Heart left ventricle (tissue), 16 donors: ENCODE measurements at regions not wholly inside any gene's neighbourhood (a gene's known extent, or its start where the extent isn't known, plus 50 kb on each side); places are given as distances from the start of the nearest gene placed in this dataset.

Experiments
- ATAC-seq, 4 donors: fragments of 200-7000 bp; cut with Tn5 transposase; one replicate each; pipeline ENCODE4 v1.9.1; 2020 to 2022; ENCODE audit warnings: moderate library complexity in 4 of 4, mild to moderate bottlenecking in 3 of 4, moderate number of reproducible peaks in 1 of 4
- DNase-seq, 5 donors: peaks; one replicate each; pipeline ENCODE4 v3.0.0-alpha.2; 2020
- H3K27ac ChIP-seq, 12 donors: fragments of 200-600 bp; sonication (generic) in 4 of 12; one replicate each; pipeline versions ENCODE4 v1.5.0 to v1.8.0; 2016 to 2022; ENCODE audit warnings: mild to moderate bottlenecking in 2 of 12
- H3K27me3 ChIP-seq, 9 donors: fragments of 200-600 bp; sonication (generic) in 2 of 9; one replicate each; pipeline versions ENCODE4 v1.5.1 to v1.8.0; 2016 to 2022; ENCODE audit warnings: mild to moderate bottlenecking in 3 of 9
- H3K36me3 ChIP-seq, 9 donors: fragments of 200-600 bp; sonication (generic) in 2 of 9; one replicate each; pipeline versions ENCODE4 v1.5.0 to v1.8.0; 2018 to 2022; ENCODE audit warnings: mild to moderate bottlenecking in 2 of 9
- H3K4me1 ChIP-seq, 12 donors: fragments of 200-600 bp; sonication (generic) in 4 of 12; one replicate each; pipeline versions ENCODE4 v1.5.0 to v1.8.0; 2016 to 2022; ENCODE audit warnings: mild to moderate bottlenecking in 3 of 12
- H3K4me3 ChIP-seq, 12 donors: fragments of 200-600 bp; sonication (generic) in 4 of 12; one replicate each; pipeline versions ENCODE4 v1.5.0 to v1.8.0; 2017 to 2022; ENCODE audit warnings: mild to moderate bottlenecking in 9 of 12, moderate library complexity in 4 of 12
- H3K9me3 ChIP-seq, 12 donors: fragments of 200-600 bp; sonication (generic) in 4 of 12; one replicate each; pipeline versions ENCODE4 v1.5.0 to v1.8.0; 2016 to 2022; ENCODE audit warnings: mild to moderate bottlenecking in 1 of 12
- CTCF ChIP-seq, 12 donors: fragments of 200-600 bp; sonication (generic) in 4 of 12; IDR thresholded peaks; one replicate each; pipeline versions ENCODE4 v1.5.0 to v1.8.0; 2018 to 2022; ENCODE audit warnings: antibody characterized with exemption in 12 of 12, mild to moderate bottlenecking in 5 of 12
- POLR2A ChIP-seq, 2 donors: fragments of 450-650 bp; IDR thresholded peaks; one replicate each; pipeline ENCODE4 v1.6.1; 2017; ENCODE audit warnings: antibody characterized with exemption in 2 of 2, mild to moderate bottlenecking in 2 of 2, moderate library complexity in 2 of 2
- WGBS, 4 donors: extraction: QIAGEN DNeasy Blood & Tissue Kit in 2 of 4; methylation state at CpG; one replicate each; pipeline versions ENCODE4 v1.1.5 to v1.1.7; 2013 to 2018; 5-methylcytosine and 5-hydroxymethylcytosine counted together
- intact Hi-C, 10 donors: fragments of 100-400 bp; cut with DNase I; formaldehyde crosslinking; loops; one replicate each; pipeline versions ENCODE4 v1.11.1 to v1.14.2; 2022
- donor health status: ischemic (EF 13 %, LVEDD 7.1; RV severe dilation, severe dysfunction).
- donor health status: healthy with polysubstance abuse.
- donor health status: DM: no; HTN: yes; CAD: no.
- donor health status: DM: no; HTN: no; CAD: no.
- donor health status: ischemic (EF 25% LVEDD 6.9; RV normal size, moderate dysfunction).
- donor health status: ischemic (EF 25% LVEDD 5.7; RV mildly dilated, moderate dysfunction).
- donor health status: healthy.
- donor health status: DM: yes; HTN: yes; CAD: no.
- donor health status: ischemic (EF 35%, LVEDD 5.7; RV mildly dilated, moderate dysfunction).
- donor health status: nonischemic (EF 11% LVEDD 7.7; RV severe dilation, severe dysfunction).
- donor health status: DM: yes; HTN: yes; CAD: no.
- donor health status: PGD.
- donor health status: ischemic (EF 29% LVEDD 5.4; RV normal size, mild dysfunction).
- donor health status: nonischemic (EF 23%, LVEDD 6.1; RV moderate dilation, normal function).

- WGBS, 4 donors, result 77 to 80% (median 78%) methylated on average over 5 of the region's 5 CpGs
- no peaks in the 10 kb centered on the region for H3K36me3 ChIP-seq
- no peaks in the 10 kb centered on the region for H3K9me3 ChIP-seq
- intact Hi-C loops, result no loop called here
- H3K27ac ChIP-seq, result no peak overlapping the region
- H3K4me3 ChIP-seq, result no peak overlapping the region
- no peaks in the 10 kb centered on the region for H3K27me3 ChIP-seq
- ATAC-seq (no peak), DNase-seq (no peak)
- no peaks in the 10 kb centered on the region for H3K4me1 ChIP-seq
- TF ChIP-seq POLR2A (IDR thresholded peaks at IDR 0.05), result no peak
- no peak for TF ChIP-seq CTCF (IDR thresholded peaks at IDR 0.05)
Measured at GRCh38 chr2:57725337-57725947, 321.2 kb upstream of the VRK2 start.

- intact Hi-C loops, result no loop called here
- no peak overlapping the region for H3K27ac ChIP-seq
- no peak overlapping the region for H3K4me3 ChIP-seq
- H3K27me3 ChIP-seq, result no peaks in the 10 kb centered on the region
- no peaks in the 10 kb centered on the region for H3K4me1 ChIP-seq
- ATAC-seq (no peak), DNase-seq (no peak)
- H3K36me3 ChIP-seq, result no peaks in the 10 kb centered on the region
- TF ChIP-seq CTCF (IDR thresholded peaks at IDR 0.05), result no peak
- no peak for TF ChIP-seq POLR2A (IDR thresholded peaks at IDR 0.05)
- WGBS, 4 donors, result 63 to 70% (median 66%) methylated on average over 4 of the region's 4 CpGs
- no peaks in the 10 kb centered on the region for H3K9me3 ChIP-seq
Measured at GRCh38 chr2:57726294-57726693, 320.3 kb upstream of the VRK2 start.

- WGBS, 4 donors, result 90 to 100% (median 91%) methylated on average over 1 of the region's 1 CpG
Measured at GRCh38 chr2:57728691-57729090, 317.9 kb upstream of the VRK2 start.

GRCh38 chr2:57733956-57734355 is 312.6 kb upstream of the VRK2 start:
- DNase-seq, result no peak
- Histone ChIP-seq H3K4me1 (no peaks in the 10 kb centered on the region), H3K4me3 (no peak overlapping the region), H3K36me3 (no peaks in the 10 kb centered on the region), H3K27ac (no peak overlapping the region), H3K27me3 (no peaks in the 10 kb centered on the region), H3K9me3 (no peaks in the 10 kb centered on the region)
- intact Hi-C loops, result no loop called here
- no peak for ATAC-seq
- TF ChIP-seq POLR2A (IDR thresholded peaks at IDR 0.05), result no peak
- TF ChIP-seq CTCF (IDR thresholded peaks at IDR 0.05), result no peak

More at GRCh38 chr2:57728691-57729090, 317.9 kb upstream of the VRK2 start:
- H3K27me3 ChIP-seq, result no peaks in the 10 kb centered on the region
- H3K4me3 ChIP-seq, result no peak overlapping the region
- H3K9me3 ChIP-seq, result no peaks in the 10 kb centered on the region
- no peaks in the 10 kb centered on the region for H3K4me1 ChIP-seq
- no peak for DNase-seq
- ATAC-seq, result no peak
- intact Hi-C loops, result no loop called here
- H3K27ac ChIP-seq, result no peak overlapping the region
- no peaks in the 10 kb centered on the region for H3K36me3 ChIP-seq
- TF ChIP-seq POLR2A (IDR thresholded peaks at IDR 0.05), result no peak
- TF ChIP-seq CTCF (IDR thresholded peaks at IDR 0.05), result no peak
